HTR-8/SVneo (cell line): ENCODE measurements at regions not wholly inside any gene's neighbourhood (a gene's known extent, or its start where the extent isn't known, plus 50 kb on each side); places are given as distances from the start of the nearest gene placed in this dataset.

Experiments
- DNase-seq: peaks from one replicate; pipeline ENCODE4 v3.0.0; 2011; ENCODE audit warnings: low spot score, mixed read lengths; ENCODE audit not compliant: insufficient read length
- FAIRE-seq: peaks from 2 replicates; lab custom pipeline; 2011; peaks lifted over from hg19 to GRCh38; lab: Jason Lieb, UNC

DNA sequence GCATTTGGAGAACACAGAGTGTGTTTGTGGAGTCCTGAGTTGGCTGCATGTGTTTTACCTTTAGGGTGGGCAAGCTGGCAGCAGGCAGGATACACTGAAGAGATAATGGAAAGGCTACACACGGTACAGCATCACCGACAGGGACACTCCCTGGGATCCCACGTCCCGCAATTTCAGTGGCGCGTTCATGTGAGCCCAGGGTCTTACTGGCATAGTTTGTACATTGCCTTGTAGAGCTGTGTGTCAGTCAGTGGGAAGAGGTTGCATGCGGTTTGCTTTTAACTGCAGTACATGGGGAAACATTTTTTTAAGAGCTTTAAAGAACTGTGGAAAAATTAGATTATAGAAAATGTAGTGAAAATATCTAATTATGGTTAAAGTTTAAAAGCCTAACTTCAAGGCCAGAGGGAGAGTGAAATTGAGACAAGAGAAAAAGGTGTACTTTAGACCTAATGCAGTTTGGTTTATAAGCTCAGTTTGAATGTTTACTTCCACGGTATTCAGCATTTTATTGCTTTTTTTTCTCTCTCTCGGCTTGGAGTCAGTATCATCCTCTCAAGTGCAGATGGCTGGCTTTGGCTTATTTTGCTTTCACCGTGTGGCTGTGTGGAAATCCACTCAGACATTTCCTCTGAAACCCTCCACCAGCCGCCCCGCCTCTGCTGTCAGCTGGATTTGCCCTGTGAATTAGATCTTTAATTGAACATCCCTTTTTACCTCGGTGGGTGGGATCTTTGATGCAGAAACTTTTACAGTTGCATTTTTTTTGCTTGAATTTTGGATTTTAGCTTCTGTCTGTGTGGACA lies 364.2 kb upstream of the COBL start:
- DNase-seq (no peak), FAIRE-seq (no peak)

DNA sequence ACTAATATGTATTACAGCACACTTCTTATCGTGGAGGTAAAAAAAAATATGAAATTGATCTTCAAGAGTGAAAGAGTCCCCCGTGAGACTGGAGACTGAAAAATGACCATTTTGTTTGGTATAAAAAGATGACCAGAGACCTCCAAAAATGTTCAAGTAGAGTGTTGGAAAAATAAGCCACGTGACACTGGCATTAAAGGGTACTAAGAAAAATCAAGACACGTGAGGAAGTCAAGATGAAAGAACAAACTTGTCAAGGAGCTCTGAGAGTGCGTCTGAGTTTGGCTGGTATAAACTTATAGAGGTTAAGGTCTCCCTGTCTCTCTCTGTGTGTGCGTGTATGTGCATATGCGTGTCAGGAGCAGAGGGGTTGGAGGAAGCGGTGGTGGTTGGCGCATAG lies 362.7 kb upstream of the COBL start:
- FAIRE-seq (no peak), DNase-seq (no peak)

DNA sequence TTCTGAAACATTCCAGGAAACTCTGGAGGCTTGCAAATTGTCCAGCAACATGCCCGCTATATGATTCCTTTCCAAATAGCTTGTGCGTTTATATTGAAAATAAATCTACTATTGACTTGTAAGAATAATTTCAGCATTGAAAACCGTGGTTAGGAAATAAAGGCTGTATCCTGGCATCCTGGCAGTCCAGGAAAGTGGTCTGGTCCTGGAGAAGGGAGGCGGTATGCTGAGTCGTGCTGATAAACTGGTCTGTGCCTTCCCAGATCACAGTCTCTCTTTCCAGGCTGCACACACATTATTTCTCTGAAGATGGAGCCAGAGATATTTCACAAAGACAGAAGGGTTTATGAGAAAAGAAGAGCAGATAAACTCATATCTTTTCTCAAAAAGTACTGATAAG lies 350.1 kb upstream of the COBL start:
- DNase-seq (no peak), FAIRE-seq (no peak)

DNA sequence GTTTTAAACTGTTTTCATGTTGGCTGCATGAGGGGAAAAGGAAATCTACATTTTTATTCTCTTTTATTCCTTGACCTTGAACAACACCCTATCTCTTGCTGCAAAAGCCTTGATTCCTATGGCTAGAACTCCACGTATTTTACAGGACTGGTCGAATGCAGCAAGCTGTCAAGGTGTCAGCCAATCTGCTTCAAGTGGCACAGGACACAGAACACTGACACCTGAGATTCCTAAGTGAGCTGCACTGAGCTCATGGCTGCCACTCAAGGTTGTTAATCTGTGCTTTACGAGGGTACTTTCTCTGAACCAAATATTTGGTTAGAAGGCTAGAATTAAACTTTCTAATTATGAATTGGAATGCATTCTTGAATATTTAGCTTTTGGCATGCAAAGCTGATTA lies 349.7 kb upstream of the COBL start:
- FAIRE-seq (no peak), DNase-seq (no peak)

DNA sequence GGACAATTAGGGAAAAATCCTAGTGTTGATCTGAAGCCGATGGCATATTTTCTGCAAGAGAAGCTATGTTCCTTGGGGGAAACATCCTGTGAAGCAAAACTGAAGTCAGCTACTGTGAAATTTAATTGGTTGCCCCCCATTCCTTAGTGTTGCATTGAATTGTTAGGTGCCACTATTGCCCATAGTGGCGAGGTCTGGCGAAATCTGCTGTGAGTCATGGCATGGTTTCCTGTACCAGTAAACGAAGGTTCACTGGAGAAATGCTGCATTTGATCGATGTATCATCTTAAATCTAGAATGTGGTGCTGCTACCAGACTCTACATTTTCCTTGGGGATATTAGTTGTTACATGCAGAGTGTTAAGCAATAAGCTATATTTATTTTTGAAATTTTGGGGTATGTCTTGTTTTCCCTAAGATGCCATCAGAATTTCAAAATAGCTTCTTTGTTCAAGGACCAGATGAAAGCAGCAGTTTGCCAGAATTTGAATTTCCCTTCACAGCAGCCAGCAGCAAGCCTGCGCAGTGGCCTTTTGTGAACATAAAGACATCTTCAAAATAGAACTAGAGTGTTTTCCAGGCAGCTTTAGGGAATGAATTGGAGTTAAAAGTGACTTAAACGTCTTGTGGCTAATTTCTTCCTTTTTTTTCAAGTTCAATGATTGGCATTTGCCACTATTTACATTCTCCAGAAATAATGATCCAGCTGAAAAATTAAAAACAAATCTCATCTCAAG lies 348.6 kb upstream of the COBL start:
- no peak for DNase-seq
- no peak for FAIRE-seq

DNA sequence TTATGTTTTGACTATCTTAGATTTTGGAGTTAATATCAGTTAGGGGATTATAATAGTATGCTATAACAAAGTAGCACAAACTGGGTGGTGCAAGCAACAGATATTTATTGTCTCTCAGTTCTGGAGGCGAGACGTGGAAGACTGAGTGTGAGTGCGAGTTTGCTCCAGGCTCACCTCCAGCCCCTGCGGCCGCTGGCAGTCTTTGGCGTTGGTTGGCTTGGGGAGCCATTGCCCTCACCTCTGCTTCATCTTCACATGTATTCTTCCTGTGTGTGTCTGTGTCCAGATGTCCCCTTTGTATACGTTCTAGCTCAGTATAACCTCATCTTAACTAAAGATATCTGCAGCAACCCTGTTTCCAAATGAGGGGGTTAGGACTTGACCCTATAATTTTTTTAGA lies 343.9 kb upstream of the COBL start:
- no peak for FAIRE-seq
- DNase-seq: no peak

DNA sequence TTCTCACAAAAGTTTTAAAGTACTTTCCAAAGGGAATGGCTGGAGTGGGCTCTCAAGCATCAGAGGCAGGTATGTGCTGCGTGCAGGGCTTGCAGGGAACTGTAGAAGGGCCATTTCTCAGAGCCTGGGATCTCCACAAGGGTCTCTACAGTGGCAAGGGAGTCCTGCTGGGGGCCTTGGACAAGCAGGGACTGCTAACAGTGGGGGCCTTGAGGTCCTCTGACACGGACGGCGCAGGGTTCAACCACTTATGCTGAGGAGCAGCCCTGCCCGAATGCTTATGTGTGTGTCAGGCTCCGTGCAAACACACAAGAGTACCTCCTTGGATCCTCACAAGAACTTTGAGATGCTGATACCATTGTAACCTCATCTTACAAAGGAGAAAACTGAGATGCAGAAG lies 342.1 kb upstream of the COBL start:
- FAIRE-seq: no peak

DNA sequence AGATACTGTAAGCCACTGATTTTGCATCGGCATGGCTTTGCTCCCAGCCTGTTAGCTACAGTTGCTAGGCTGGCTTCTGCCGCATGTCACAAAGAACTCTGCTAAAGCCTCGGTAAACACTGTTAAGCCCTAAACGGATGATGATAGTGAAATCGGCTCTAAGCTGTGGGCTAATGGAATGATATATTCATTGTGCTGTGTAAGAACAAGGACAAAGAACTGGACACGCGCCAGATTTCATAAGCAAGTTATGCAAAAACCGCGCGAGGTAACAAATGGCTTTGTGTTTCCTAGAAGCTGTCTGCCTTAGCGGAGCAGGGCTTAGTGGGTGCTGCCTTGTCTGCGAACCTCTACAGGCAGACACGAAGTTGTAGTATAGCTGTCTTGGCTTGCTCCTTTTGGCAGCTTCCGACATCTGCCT lies 331.3 kb upstream of the COBL start:
- FAIRE-seq (no peak), DNase-seq (no peak)

More for the DNA sequence above, 342.1 kb upstream of the COBL start:
- no peak for DNase-seq

DNA sequence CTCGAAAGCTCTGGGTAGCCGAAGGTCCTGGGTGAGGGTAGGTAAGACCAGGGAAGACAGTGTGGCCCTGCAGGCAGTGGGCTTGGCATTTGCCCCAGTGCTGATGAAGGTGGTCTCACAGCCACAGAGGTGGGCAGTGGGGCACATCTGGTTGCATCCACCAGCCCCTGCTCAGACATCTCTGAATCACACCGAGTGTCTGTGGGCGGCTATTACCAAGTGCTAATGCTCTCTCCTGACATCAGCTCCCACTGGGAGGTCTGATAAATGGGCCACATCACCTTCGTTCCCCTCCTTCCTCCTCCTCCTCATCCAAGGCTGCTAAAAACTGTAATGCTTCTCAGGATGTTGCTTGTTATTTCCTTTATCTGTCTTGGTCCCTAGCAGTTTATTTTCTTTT lies 330.9 kb upstream of the COBL start:
- no peak for DNase-seq
- FAIRE-seq: no peak

DNA sequence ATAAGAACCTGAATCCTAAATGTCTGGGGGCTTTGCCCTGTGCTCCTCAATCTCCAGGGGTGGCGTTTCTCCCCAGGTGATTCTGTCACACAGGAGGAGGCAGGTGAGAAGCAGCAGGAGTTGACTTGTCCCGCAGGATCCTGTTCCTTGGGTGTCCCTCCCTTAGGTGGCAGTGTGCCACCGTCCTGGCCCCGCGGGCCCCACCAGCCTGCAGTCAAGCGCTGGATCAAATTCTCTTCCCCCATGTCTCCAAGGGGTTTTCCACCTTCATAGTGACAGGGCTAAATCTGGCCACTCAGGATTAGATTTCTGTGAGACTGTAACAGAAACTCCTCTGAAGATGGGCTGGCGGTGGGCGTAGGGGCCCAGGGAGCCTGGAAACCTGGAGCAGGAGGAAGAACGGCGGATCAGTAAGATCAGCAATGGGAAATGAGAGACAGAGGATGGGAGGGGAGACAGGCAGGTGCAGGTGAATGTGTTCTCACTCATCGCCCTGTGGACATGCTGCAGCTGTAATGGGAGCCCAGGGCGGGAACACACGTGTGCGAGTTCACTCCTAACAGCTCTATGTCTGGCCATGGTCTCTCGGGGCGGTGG lies 329.2 kb upstream of the COBL start:
- DNase-seq (no peak), FAIRE-seq (no peak)

DNA sequence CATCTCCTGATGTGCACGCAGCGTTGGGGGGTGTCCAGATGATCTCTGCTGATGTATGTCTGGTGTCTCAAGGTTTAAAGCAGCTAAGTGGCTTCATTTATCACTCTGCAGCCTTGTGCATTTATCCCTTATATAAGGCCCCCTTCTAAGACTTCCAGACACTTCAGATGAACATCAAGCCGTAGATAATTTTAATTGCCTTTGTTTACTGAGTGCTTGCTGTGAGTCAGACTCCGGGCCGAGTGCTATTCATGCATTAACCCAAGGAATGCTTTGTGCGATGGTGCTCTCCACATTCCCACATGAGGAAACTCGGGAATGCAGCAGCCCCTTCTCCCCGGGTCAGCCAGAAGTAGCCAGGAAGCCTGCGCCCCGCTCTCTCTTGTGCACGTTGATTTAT lies 328.6 kb upstream of the COBL start:
- FAIRE-seq (no peak), DNase-seq (no peak)

DNA sequence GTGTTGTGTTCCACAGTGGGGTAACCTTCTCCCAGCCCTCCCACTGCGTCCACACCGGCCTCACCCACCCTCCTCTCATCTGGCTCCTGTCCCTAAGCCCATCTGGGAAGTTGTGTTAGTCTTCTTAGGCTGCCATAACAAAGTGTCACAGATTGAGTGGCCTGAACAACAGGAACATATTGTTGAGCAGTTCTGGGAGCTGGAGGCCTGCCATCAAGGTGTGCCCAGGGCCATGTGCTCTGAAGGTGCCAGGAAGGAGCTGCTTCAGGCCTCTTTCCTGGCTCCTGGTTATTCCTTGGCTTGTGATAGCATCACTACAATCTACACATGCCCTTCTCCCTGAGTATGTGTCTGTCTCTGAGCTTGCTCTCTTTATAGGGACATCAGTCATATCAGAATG lies 327.6 kb upstream of the COBL start:
- no peak for FAIRE-seq

DNA sequence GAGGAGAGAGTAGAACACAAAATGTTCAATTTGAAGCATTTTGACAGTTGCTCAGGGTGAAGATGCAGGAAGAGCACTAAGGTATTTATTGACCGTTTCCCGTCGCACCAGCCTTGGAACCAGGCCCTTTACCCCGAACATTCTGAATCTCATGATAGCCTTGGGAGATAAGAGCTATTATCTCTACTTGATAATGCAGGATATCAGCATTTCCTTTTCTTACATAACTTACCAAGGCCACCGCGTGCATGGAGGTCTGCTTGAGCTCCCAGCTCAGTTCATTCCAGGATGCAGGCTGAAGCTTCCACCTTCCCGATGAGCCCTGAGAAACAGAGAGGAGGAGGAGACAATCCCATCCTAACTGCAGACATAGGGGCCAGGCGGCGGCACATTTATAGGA lies 324.2 kb upstream of the COBL start:
- FAIRE-seq (no peak), DNase-seq (no peak)

More for the DNA sequence above, 327.6 kb upstream of the COBL start:
- DNase-seq: no peak

DNA sequence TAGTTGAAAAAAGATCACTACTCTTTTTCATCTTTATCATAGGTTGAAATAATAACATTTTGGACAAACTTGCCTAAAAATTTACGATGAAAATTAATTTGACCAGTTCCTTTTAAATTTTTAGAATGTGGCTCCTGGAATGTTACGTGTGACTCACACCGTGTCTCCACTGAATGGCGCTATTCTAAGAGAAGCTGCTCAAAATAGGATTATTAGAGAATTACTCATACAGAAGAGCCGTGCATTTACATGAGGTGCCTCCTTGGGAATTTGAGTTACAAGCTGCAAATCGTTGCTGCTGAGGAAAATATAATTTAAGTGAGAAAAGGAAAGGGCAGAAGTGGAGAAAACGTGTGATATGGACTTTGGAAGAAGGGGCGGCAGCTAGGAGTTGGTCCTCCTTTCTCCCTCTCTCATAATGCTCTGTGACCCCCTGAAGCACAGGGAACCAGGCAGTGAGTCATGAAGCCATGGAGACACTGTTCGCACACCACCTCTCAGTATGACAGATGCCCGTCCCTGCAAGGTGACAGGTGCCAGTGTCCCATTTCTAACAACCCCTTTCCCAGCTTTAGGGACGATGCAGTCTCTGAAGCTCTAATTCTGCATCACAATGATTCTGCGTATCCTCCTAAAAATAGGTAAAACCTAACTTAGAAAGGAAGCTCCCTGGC lies 323.2 kb upstream of the COBL start:
- DNase-seq (no peak), FAIRE-seq (no peak)

DNA sequence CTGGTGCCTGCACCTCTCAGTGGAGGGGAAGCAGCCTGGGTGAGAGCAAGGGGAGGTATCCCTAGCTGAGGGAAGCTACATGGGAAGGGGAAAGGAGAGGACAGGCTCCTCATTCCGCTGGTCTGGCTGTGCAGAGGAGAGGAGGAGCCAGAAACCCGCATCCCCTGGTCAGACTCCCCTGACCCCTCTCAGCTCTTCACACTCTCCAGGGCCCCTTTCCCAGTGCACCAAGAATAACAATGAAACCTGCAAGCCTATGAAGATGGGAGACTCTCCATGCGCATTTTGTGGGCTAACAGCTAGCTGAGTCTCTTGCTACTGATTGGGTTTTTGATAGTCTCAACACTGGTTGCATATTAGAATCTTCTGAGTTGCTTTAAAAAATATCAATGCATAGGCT lies 319.9 kb upstream of the COBL start:
- DNase-seq: no peak
- FAIRE-seq: no peak

DNA sequence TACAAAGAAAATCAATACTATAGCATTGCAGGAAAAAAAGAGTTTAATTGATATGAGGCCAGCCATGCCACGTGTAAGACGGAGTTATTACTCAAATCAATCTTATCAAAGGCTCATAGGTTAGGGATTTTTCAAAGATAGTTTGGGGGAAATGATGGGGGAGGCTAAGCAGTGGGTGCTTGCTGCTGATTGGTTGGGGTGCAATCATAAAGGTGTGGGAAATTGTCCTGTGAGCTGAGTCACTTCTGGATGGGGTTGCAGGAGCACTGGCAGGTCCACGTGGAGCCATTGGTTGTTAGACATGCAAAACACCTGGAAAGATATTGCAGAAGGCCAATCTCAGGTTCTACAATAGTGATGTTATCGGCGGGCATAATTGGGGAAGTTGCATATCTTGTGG lies 319.2 kb upstream of the COBL start:
- DNase-seq (no peak), FAIRE-seq (no peak)

DNA sequence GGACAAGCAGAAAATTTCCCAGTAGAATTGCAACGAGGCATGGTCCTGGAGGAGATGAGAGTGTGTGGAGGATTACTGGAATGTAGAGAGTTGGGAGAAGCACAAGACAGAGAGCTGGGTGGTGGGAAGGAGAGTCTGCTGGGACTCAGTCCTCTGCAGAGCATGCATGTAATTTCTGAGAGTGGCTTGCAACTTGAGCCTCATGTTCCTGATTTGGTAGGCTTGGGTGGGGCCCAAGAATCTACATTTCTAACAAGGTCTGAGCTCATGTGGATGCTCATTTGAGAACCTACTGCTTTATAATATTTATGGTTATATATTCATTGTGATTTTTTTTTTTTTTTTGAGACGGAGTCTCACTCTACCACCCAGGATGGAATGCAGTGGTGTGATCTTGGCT lies 317.9 kb upstream of the COBL start:
- FAIRE-seq (no peak), DNase-seq (no peak)

DNA sequence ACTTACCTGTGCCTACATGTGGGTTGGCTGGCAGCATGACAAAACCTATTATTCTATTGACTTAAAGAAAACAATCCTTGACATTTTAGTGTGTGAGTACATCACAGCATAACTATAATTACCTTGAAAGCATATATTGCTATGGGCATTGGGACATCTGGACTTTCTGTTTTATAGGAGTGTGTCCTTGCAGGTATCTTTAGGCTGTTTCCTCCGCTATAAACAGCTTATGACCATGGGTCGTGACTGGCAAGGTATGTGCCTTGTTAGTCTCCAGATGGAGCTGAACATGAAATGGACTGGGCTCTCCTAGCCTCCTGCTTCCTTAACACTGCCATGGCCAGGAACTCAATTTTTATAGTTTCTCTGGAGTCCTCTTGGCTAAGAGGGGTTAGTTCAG lies 317.4 kb upstream of the COBL start:
- FAIRE-seq (no peak), DNase-seq (no peak)

DNA sequence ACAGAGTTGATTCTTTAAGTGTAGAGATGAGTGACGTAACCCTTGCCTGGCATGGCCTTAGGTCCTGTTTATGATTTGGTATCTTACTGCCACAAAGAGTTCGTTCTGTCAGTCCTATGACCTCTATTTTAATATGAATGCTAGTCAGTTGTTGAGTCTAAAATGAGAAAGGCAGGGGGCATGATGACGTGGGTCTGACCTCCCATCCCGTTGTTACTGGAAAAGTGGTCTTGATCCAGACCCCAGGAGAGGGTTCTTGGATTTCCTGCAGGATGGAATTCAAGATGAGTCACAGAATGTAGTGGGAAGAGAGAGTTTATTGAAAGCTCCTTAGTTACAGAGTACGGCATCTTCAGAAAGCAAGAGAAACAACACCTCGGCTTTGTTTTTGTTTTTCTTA lies 317.0 kb upstream of the COBL start:
- FAIRE-seq: no peak
- DNase-seq: no peak

DNA sequence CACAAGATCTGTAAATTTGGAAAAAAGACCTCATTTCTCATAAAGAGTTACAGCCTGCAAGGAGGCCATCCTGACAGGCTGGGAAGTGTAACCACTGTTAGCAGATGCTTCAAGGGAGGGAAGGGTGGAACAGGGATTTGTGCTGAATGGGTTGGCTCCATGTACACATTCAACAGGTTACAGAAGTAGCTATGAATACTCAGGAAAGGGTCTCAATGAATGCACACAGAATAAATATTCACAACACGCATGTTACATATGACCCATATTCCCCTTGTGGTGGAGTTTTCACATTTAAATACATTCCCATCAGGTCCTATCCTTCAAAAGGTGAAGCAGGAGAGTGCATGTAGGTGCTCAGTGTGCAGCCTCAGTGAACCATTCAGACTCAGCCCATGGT lies 316.4 kb upstream of the COBL start:
- DNase-seq (no peak), FAIRE-seq (no peak)

DNA sequence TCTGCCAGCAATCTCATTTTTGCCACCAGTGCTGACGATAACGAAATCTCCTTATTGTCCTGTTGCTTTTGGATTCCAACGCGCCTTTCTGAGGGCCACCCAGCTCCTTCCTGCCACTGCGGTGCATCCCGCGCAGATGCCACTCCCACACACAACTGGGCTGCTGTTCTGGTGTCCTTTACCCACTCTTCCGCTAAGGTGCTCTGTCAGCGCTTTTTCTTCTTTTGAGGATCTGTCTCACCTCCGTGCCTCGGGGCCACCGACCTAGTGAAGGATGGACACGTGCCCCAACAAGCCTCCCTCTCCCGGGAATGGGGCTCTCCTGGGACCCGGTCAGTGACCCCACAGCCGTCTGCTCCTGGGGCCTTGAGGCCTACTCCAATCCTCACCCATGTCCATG lies 314.3 kb upstream of the COBL start:
- DNase-seq (no peak), FAIRE-seq (no peak)
